GM12878 (cell line): ENCODE measurements at regions not wholly inside any gene's neighbourhood (a gene's known extent, or its start where the extent isn't known, plus 50 kb on each side); places are given as distances from the start of the nearest gene placed in this dataset.

Experiments
- BACH1 ChIP-seq: fragments of 450-650 bp; IDR thresholded peaks from 2 replicates; pipeline ENCODE4 v1.6.1; 2017; ENCODE audit warnings: mild to moderate bottlenecking, borderline replicate concordance
- BCL3 ChIP-seq: IDR thresholded peaks from 2 replicates; pipeline ENCODE4 v1.6.1; 2011; ENCODE audit warnings: borderline replicate concordance, low read depth, mild to moderate bottlenecking, moderate library complexity, low read length; ENCODE audit not compliant: insufficient read depth, poor library complexity, severe bottlenecking
- CBFB ChIP-seq: IDR thresholded peaks from 2 replicates; pipeline ENCODE4 v1.6.1; 2016; ENCODE audit warnings: antibody characterized with exemption, low read depth
- CTCF ChIP-seq, 3 experiments: IDR thresholded peaks in 2 of 3; conservative IDR thresholded peaks in 1 of 3; 2 replicates each; pipeline ENCODE4 v1.5.1; 2011; ENCODE audit warnings: low read depth in 3 of 3, low read length in 3 of 3, mild to moderate bottlenecking in 3 of 3, control low read depth in 2 of 3, moderate library complexity in 2 of 3, inconsistent platforms in 1 of 3, mixed read lengths in 1 of 3; ENCODE audit not compliant: control insufficient read depth in 2 of 3, insufficient read depth in 1 of 3; ENCODE audit errors: extremely low read depth in 1 of 3
- DPF2 ChIP-seq: fragments of 450-650 bp; IDR thresholded peaks from 2 replicates; pipeline ENCODE4 v1.6.1; 2017; ENCODE audit warnings: mild to moderate bottlenecking
- ESRRA ChIP-seq: IDR thresholded peaks from 2 replicates; pipeline ENCODE4 v1.6.1; 2012; ENCODE audit warnings: mild to moderate bottlenecking, low read length, improper control_type of control experiment
- NRF1 ChIP-seq: conservative IDR thresholded peaks from 2 replicates; pipeline ENCODE4 v1.6.1; 2011; ENCODE audit warnings: mild to moderate bottlenecking, low read depth, low read length, improper control_type of control experiment
- PKNOX1 ChIP-seq: fragments of 450-650 bp; IDR thresholded peaks from 2 replicates; pipeline ENCODE4 v1.6.1; 2016; ENCODE audit warnings: mild to moderate bottlenecking
- POLR2A ChIP-seq: IDR thresholded peaks from 2 replicates; pipeline ENCODE4 v1.6.1; 2011; ENCODE audit warnings: low read depth, mild to moderate bottlenecking, low read length
- SP1 ChIP-seq: IDR thresholded peaks from one replicate; pipeline ENCODE4 v1.6.1; 2011; ENCODE audit warnings: low read depth, low read length
- ZBTB4 ChIP-seq: fragments of 450-650 bp; formaldehyde crosslinking; IDR thresholded peaks from 2 replicates; pipeline ENCODE4 v1.4.0; 2022; ENCODE audit warnings: mild to moderate bottlenecking, moderate library complexity
- ZZZ3 ChIP-seq: IDR thresholded peaks from 2 replicates; pipeline ENCODE4 v1.6.1; 2011; ENCODE audit warnings: low read depth; ENCODE audit not compliant: control insufficient read depth, insufficient read length
- TF ChIP-seq, protein P1 (sequence below): IDR thresholded peaks from 2 replicates; pipeline ENCODE4 v1.6.1; 2011; ENCODE audit warnings: low read depth, low read length, improper control_type of control experiment, borderline replicate concordance

GRCh38 chr12:102299731-102300130, 102.1 kb upstream of the PMCH start:
- TF ChIP-seq BCL3, result no peak
- TF ChIP-seq NRF1, result no peak
- no peak for TF ChIP-seq CTCF (IDR thresholded peaks at IDR 0.05 in 2 of 3, conservative IDR thresholded peaks at IDR 0.05 in 1 of 3; ENCODE audit: control insufficient read depth in 2 of 3, extremely low read depth in 1 of 3, insufficient read depth in 1 of 3, low read depth in 3 of 3, low read length in 3 of 3)
- TF ChIP-seq ZBTB4 (CRISPR knock-in tag), result no peak
- TF ChIP-seq POLR2A, result no peak
- no peak for TF ChIP-seq PKNOX1
- TF ChIP-seq CBFB, result no peak
- no peak for TF ChIP-seq DPF2
- TF ChIP-seq, protein P1, sequence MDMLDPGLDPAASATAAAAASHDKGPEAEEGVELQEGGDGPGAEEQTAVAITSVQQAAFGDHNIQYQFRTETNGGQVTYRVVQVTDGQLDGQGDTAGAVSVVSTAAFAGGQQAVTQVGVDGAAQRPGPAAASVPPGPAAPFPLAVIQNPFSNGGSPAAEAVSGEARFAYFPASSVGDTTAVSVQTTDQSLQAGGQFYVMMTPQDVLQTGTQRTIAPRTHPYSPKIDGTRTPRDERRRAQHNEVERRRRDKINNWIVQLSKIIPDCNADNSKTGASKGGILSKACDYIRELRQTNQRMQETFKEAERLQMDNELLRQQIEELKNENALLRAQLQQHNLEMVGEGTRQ, result no peak
- TF ChIP-seq ZZZ3, result no peak
- no peak for TF ChIP-seq SP1
- no peak for TF ChIP-seq ESRRA
- no peak for TF ChIP-seq BACH1
